GM18499 (cell line): ENCODE measurements at regions not wholly inside any gene's neighbourhood (a gene's known extent, or its start where the extent isn't known, plus 50 kb on each side); places are given as distances from the start of the nearest gene placed in this dataset.
"Not testable (repeated sequence)": the region's sequence is repeated elsewhere in the genome, so short reads cannot be mapped to it uniquely, and the experiment has no call there.

Experiments
- ATAC-seq: cut with Tn5 transposase; IDR thresholded peaks from one replicate; pipeline ENCODE4 v1.9.1; 2021; ENCODE audit warnings: moderate number of reproducible peaks; ENCODE audit not compliant: insufficient read depth, unreplicated experiment

DNA sequence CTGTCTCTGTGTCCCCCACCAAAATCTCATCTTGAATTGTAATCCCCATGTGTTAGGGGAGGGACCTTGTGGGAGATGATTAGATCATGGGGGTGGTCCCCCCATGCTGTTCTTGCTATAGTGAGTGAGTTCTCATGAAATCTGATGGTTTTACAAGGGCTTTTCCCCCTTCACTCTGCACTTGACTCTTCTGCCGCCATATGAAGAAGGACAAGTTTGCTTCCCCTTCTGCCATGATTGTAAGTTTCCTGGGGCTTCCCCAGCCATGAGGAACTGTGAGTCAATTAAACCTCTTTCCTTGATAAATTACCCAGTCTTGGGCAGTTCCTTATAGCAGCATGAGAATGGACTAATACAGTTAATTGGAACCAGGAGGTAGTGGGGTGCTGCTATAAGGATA lies 137.1 kb upstream of the RAB4A start:
- no peak for ATAC-seq

DNA sequence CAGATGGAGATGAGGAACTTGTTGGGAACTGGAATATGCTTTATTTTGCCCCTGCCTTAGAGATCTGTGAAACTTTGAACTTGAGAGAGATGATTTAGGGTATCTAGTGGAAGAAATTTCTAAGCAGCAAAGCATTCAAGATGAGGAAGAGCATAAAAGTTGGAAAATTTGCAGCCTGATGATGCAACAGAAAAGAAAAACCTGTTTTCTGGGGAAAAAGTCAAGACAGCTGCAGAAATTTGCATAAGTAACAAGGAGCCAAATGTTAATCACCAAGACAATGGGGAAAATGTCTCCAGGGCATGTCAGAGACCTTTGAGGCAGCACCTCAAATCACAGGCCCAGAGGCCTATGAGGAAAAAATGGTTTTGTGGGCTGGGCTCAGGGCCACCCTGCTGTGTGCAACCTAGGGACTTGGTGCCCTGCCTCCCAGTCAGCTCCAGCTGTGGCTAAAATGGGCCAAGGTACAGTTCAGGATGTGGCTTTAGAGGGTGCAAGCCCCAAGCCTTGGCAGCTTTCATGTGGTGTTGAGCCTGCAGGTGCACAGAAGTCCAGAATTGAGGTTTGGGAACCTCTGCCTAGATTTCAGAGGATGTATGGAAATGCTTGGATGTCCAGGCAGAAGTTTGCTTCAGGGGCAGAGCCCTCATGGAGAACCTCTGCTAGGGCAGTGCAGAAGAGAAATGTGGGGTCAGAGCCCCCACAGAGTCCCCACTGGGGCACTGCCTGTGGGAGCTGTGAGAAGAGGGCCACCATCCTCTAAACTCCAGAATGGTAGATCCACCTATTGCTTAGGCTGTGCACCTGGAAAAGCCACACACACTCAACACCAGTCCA lies 136.3 kb upstream of the RAB4A start:
- not testable (repeated sequence) for ATAC-seq

DNA sequence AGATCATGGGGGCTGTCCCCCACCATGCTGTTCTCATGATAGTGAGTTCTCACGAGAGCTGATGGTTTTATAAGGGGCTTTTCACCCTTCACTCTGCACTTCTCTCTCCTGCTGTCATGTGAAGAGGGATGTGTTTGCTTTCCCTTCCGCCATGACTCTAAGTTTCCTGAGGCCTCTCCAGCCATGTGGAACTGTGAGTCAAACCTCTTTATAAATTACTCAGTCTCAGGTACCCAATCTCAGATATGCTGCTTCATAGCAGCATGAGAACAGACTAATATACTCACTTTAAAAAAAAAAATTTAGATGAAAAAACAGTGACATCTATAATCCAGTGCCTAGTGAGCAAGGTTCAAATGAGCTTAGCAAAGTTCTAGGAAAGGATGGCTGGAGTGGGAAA lies 135.1 kb upstream of the RAB4A start:
- ATAC-seq, result no peak

DNA sequence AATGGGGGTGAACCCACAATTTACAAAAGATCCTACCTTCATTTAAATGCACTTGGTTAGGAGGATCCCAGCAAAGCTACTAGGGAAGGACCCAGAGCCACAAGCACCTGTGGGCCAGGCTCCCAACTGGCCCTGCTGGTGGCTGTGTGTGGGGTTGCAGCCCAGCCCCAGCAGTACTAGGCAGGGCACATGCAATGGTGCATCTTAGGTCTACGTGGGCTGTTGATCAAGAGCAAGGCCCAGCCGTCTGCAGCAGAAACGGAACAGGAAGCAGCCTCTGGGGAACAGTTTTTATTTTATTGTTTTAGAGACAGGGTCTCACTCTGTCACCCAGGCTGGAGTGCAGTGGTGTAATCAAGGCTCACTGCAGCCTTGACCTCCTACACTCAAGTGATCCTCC lies 134.1 kb upstream of the RAB4A start:
- no peak for ATAC-seq

DNA sequence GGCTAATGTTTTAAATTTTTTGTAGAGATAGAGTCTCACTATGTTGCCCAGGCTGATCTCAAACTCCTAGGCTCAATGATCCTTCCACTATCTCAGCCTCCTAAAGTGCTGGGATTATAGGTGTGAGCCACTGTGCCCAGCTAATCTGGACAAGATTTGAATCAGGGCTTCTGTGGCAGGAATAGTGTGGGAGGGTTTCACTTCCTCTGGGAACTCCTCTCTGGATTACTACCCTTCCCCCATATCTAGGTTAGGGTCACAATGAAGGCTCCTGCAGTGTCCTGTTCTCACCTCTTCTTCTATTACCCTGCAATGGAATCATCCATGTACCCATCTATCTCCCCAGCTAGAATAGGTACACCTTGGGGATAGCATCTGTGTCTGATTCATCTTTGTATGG lies 133.6 kb upstream of the RAB4A start:
- no peak for ATAC-seq

DNA sequence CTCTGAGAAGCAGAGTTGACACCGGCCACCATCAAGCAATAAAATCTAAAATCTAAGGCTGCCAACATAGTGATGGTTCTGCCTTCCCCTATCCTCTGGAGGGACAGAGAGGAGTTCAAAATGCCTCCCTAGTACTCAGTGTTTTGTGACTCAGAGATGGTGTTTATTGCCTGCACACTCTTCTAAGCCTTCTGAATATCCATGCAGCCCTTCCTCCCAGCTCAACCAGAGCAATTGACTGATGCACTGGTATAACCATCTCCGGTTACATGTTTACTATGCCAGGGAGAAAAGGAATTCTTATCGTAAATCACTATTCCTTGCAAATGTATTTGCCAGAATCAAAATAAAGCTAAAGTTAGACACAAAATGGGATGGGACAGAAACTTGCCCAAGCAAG lies 132.9 kb upstream of the RAB4A start:
- ATAC-seq, result no peak

DNA sequence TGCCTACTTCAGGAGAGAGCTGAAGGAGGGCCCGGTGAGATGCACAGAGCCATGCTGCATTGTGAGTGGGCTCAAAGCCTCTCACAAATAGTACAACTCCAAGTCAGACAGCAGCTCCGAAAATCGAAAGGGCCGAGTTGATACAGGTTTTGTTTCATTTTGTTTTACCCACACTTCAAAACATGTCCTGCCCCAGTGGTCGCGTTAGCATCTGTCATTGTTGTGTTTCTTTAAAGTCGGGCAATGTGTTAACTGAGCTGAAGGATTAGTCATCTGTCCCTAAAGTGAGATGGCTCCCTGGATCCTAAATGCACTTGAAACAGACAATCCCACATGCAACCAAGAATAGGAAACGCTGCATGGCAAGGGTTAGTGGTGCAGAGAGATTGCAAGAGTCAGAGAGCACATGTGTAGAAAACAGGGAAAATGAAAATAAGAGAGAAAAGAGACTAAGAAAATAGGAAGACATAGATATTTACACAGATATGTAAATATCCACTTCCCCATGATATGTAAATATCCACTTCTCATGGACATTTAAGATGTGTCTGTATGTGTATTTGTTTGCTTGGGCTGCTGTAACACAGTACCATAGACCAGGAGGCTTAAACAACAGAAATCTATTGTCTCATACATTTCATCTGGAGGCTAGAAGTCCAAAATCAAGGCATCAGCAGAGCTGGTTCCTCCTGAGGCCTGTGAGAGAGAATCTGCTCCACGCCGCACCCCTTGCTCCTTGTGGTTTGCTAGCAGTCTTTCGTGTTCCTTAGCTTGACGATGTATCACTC lies 131.4 kb upstream of the RAB4A start:
- no peak for ATAC-seq

DNA sequence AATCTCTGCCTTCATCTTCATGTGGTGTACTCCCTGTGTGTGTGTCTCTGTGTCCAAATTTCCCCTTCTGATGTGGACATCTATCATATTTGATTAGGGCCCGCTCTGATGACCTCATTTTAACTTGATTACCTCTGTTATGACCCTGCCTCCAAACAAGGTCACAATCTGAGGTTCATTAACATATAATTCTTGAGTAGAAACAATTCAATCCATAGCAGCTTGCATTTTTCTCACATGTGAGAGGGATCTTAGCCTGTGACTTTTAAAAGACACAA lies 130.9 kb upstream of the RAB4A start:
- ATAC-seq, result no peak

DNA sequence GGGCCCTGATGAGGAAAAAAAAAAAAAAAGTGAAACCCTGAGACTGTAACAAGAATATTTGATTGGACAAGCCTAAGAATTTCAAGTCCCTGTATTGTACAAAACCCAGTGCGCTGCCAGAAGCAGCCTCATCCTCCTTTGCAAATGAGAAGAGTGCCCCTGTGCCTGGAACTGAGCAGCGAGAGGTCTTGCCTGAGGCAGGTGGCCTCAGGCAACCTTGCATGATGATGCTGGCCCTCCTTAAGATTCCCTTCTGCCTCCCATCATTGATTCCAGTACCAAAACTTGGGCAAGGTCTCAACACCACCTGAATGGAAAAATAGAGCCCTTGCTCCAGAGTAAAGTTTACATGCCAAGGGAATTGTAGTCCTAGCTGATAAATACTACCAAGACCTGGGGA lies 129.6 kb upstream of the RAB4A start:
- ATAC-seq, result no peak

DNA sequence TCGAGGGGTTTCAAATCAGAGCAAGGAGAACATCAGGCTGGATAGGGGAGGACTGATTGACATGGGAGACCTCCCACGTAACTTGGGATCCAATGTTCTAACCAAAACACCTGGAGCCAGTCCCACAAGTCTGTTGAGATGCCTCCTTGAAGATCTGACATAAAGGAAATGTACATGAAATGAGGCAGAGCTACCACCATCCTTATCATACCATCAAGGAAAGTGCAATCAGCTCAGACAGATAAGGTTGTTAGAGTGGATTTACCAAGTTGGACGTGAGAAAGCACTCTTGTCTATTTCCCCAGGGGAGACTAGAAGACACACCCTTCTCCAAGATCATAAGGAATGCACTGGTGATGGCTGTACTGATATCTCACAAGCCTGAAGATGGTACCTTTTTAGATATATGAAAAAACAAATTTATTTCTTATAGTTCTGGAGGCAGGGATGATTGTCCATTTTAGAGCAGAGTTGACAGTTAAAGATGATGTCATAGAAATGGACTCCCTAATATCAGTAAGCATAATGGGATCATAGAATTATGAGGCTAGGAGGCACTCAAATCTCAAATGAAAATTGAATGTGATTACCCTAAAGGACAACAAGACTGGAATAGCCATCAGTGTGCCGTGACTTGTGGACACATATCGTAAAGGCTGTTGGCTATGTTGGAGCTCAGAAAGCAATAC lies 129.1 kb upstream of the RAB4A start:
- no peak for ATAC-seq

DNA sequence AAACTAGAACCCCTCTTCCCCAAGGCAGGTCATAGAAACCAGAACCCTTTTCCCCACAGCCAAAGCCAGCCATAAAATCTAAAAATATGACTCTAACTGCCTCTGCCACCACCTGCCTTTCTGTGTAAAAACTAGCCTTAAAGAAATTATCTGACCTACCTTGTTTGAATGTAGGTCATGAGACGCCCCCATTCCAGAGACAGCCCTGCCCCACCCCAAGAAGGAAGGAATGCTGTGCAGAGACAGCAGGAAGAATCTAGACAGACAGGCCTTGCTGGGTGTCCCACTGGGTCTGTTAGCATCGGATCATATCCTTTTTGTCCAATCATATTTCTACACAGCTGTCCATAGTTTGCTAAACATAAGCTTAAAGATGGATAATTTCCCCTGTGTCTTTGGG lies 128.4 kb upstream of the RAB4A start:
- no peak for ATAC-seq

DNA sequence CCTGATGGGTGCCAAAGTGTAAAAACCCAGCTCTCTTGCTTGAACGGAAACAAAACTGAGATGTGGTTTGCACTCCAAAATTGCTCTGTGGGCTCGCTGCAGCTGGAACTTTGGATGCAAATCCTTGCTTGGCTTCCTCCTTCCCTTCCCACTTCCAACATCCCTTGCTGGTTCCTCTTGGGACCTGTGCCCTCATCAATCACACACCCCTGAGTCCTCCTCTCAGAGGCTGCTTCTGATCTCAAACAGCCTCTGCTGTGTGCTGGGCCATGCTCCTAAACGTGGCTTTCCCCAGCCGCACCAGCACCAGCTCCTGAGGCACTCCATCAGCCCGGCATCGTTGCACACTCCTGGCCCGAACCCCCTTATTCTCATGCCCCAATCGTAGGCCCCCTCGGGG lies 124.3 kb upstream of the RAB4A start:
- no peak for ATAC-seq

DNA sequence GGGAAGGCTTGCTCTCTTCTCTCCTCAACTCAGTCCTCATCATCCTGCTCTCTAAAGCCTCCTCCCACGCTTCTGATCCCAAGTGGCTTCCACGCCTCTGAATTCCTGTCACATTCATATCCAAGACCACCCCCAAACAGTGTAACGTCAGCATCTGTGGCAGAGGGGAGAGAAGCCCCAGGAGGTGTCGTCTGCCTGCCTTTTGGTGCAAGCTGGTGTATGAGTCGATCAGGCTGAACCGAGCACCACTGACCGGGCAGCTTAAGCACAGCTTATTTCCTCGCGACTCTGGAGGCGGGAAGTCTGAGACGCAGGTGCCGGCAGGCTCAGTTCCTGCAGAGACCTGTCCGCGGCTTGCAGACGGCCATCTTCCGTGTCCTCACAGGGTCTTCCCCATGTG lies 123.8 kb upstream of the RAB4A start:
- ATAC-seq, result no peak

DNA sequence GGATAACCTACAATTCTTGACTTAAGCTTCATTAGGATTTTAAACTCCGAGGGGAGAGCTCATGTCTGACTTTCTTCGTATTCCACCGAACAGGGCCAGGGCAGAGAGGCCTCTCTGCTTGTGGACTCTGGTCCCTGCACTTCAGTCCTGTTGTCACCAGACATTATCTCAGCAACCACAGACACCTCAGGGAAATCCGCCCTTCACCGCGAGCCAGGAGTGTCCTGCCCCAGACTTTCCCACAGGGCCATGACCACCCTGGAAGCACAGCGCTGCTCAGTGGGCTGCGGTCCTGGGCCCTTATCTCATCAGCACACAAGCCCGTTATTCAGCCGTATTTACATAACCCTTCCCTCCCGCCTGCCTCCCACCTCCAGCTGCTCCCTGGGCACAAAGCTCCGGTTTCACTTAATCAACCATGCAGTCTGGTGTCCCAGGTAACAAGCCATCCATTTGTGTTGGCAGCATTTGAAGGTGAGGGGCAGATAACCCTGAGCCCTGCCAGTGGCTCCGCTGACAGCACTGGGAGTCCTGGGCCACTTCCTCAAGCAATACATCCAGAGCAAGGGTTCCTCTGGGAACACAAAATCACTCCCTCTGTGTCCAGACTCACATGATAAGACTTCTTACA lies 122.8 kb upstream of the RAB4A start:
- ATAC-seq, result no peak

DNA sequence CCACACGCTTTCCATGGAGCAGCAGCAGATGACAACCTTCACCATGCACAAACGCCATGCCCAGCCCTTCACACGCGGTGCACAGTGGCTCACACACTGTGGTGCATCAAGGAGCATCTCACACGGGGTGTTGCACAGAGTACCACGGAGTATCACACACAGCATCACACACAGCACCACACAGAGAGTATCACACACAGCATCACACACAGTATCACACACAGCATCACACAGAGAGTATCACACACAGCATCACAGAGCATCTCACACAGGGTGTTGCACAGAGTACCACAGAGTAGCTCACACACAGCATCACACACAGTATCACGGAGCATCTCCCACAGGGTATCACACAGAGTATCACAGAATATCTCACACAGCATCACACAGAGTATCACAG lies 122.2 kb upstream of the RAB4A start:
- ATAC-seq, result no peak

DNA sequence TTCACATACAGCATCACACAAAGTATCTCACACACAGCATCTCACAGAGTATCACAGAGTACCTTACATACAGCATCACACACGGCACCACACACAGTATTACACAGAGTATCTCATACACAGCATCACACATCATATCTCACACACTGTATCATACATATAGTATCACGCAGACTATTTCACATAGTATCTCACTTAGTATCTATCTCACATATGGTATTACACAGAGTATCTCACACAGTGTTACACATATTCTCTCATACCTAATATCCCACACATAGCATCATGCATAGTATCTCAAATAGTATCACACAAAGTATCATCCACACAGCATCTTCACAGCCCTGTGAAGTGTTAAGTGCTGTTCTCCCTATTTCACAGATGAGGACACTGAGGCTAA lies 121.5 kb upstream of the RAB4A start:
- ATAC-seq, result no peak

DNA sequence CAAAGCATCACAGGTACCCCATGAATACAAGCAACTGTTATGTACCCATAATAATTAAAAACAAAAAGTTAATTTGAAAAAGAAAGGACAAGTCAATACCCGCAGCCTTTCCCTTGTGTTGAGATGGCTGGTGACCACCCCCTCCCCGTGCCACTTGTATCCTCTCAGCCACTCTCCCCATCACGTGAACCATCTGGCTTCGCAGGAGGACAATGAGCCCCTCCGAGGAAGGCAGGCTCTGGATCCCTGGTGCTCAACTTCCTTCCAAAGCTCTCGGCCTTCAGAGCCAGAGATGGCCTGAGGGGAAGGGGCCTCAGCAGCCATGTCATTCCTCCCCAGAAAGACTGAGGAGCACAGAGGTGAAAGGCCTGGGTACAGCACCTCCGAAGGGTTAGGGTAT lies 120.4 kb upstream of the RAB4A start:
- ATAC-seq, result no peak

DNA sequence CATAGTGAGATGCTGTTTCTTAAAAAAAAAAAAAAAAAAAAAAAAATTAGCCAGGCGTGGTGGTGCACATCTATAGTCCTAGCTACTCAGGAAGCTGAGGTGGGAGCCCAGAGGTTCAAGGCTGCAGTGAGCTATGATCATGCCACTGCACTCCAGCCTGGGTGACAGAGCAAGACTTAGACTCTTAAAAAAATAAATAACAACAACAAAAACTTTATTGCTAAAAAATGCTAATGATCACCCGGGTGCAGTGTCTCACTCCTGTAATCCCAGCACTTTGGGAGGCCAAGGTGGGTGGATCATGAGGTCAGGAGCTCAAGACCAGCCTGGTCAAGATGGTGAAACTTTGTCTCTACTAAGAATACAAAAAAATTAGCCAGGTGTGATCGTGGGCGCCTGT lies 119.5 kb upstream of the RAB4A start:
- not testable (repeated sequence) for ATAC-seq

DNA sequence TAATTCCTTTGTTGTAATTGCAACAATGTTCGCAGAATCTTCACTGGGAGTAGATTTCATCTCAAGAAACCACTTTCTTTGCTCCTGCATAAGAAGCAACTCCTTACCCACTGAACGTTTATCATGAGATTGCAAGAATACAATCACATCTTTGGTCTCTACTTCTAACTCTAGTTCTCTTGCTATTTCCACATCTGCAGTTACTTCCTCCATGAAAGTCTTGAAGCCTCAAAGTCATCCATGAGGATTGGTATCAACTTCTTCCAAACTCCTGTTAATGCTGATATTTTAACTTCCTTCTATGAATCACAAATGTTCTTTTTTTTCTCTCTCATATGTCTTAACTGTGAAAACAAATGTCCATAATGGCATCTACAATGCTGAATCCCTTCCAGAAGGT lies 118.6 kb upstream of the RAB4A start:
- no peak for ATAC-seq

DNA sequence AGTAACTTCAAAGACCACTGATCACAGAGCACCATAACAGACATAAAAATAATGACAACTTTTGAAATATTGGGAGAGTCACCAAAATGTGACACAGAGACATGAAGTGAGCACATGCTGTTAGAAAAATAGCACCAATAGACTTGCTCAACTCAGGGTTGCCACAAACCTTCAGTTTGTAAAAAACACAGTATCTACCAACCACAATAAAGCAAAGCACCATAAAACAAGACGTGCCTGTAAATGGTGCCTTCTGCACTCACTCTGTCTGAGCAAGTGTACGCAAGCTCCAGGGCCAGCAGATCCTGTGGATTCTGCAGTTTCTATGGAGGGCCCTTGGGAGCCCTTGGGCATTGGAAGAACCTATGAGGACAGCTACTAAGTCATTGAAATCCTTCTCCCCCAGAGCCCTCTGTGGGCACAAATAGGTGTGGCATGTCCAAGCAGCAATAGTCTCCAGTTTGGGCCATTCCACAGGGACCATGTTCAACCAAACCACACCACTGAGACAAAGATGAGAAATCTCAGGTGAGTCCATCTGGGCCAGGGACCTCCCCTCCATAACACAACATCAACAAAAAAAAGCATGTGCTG lies 116.9 kb upstream of the RAB4A start:
- ATAC-seq, result no peak

DNA sequence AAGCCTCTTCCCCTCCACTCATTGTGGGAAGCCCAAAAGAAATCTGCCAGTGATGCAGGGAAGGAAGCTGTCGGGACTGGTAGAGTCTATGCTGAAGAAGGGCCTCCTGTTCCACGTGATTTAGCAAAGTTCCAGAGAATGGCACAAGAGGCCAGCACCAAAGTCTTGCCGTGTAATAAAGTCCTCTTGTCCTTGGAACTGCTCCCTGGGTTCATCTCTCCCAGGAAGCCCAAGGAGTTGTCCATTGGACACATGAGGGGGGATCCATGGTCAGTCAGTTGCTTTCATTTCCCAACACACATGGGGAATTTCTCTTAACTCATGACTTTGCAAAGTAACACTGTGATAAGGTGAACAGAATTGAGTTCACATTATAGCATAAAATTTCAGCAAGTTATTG lies 116.1 kb upstream of the RAB4A start:
- no peak for ATAC-seq
